MM.1S (cell line): ENCODE measurements at regions not wholly inside any gene's neighbourhood (a gene's known extent, or its start where the extent isn't known, plus 50 kb on each side); places are given as distances from the start of the nearest gene placed in this dataset.

Experiments
- CTCF ChIP-seq: fragments of 300-600 bp; sonication (generic); IDR thresholded peaks from 2 replicates; pipeline ENCODE4 v1.5.1; 2016; ENCODE audit warnings: antibody characterized with exemption, low read length, mixed read lengths
- EZH2 ChIP-seq: fragments of 300-600 bp; sonication (generic); optimal IDR thresholded peaks from 2 replicates; pipeline ENCODE3; 2017; ENCODE audit warnings: low read depth, mild to moderate bottlenecking, antibody characterized with exemption, low read length, mixed read lengths

DNA sequence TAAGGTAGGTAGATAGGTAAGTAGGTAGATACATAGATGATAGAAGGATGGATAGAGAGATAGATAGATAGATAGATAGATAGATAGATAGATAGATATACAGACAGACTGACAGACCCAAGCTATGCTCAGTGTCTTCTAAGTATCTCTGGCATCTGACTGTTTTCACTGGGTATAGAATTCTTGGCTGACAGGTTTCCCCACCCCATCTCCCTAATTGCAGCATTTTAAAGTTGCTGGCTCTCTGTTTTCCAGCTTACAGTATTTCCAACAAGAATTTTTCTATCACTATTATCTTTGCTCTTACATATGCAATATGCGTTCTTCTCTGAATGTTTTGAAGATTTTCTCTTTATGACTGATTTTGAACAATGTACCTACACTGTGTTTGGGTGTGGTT, 328.7 kb downstream of the TCERG1L start:
- TF ChIP-seq EZH2 (no peak), CTCF (no peak)
